Ishikawa (cell line): ENCODE measurements at regions not wholly inside any gene's neighbourhood (a gene's known extent, or its start where the extent isn't known, plus 50 kb on each side); places are given as distances from the start of the nearest gene placed in this dataset.

ENCODE experiments used
- CEBPB ChIP-seq: IDR thresholded peaks from 2 replicates; pipeline ENCODE4 v1.6.1; 2012
- CREB1 ChIP-seq: IDR thresholded peaks from 2 replicates; pipeline ENCODE4 v1.6.1; 2012; ENCODE audit warnings: low read depth
- EP300 ChIP-seq: IDR thresholded peaks from 2 replicates; pipeline ENCODE4 v1.6.1; 2012; ENCODE audit warnings: borderline replicate concordance
- FOXM1 ChIP-seq: IDR thresholded peaks from 2 replicates; pipeline ENCODE4 v1.6.1; 2012; ENCODE audit warnings: low read depth, borderline replicate concordance
- MAX ChIP-seq: IDR thresholded peaks from 2 replicates; pipeline ENCODE4 v1.6.1; 2012
- NFIC ChIP-seq: IDR thresholded peaks from 2 replicates; pipeline ENCODE4 v1.6.1; 2012
- RAD21 ChIP-seq: IDR thresholded peaks from 2 replicates; pipeline ENCODE4 v1.6.1; 2012; ENCODE audit warnings: low read depth
- REST ChIP-seq: IDR thresholded peaks from 2 replicates; pipeline ENCODE4 v1.6.1; 2012; ENCODE audit warnings: low read depth, mild to moderate bottlenecking
- TAF1 ChIP-seq: IDR thresholded peaks from 2 replicates; pipeline ENCODE4 v1.6.1; 2012; ENCODE audit warnings: low read depth, mild to moderate bottlenecking
- TEAD4 ChIP-seq: IDR thresholded peaks from 2 replicates; pipeline ENCODE4 v1.6.1; 2012
- USF1 ChIP-seq: IDR thresholded peaks from 2 replicates; pipeline ENCODE4 v1.6.1; 2012

- no peak for TF ChIP-seq FOXM1
- TF ChIP-seq CEBPB: no peak
- TF ChIP-seq EP300: no peak
- TF ChIP-seq TEAD4: no peak
- TF ChIP-seq NFIC: no peak
- no peak for TF ChIP-seq TAF1
- no peak for TF ChIP-seq MAX
- TF ChIP-seq USF1: no peak
- no peak for TF ChIP-seq RAD21
- no peak for TF ChIP-seq CREB1
- TF ChIP-seq REST: no peak
These were observed 415.0 kb downstream of the CPS1 start for GRCh38 chr2:210971431-210971830.
